ENCODE measurements at regions not wholly inside any gene's neighbourhood (a gene's known extent, or its start where the extent isn't known, plus 50 kb on each side); places are given as distances from the start of the nearest gene placed in this dataset.

- peak; percentile 31 for DNase-seq (ENCODE audit: extremely low spot score)
- no peak overlapping the region for H3K4me3 ChIP-seq
- 88% methylated on average over 1 of the region's 1 CpG for WGBS
- no peak overlapping the region for H3K27ac ChIP-seq (replicated peaks in 1 of 4)
- peaks cover 0 to 10% (median 8%) of the 10 kb centered on the region in 4 donors for H3K4me1 ChIP-seq
- TF ChIP-seq POLR2AphosphoS5 (IDR thresholded peaks at IDR 0.05) (no peak), POLR2A (IDR thresholded peaks at IDR 0.05; ENCODE audit: low read depth) (no peak), EP300 (IDR thresholded peaks at IDR 0.05) (no peak)
- TF ChIP-seq, protein P1, sequence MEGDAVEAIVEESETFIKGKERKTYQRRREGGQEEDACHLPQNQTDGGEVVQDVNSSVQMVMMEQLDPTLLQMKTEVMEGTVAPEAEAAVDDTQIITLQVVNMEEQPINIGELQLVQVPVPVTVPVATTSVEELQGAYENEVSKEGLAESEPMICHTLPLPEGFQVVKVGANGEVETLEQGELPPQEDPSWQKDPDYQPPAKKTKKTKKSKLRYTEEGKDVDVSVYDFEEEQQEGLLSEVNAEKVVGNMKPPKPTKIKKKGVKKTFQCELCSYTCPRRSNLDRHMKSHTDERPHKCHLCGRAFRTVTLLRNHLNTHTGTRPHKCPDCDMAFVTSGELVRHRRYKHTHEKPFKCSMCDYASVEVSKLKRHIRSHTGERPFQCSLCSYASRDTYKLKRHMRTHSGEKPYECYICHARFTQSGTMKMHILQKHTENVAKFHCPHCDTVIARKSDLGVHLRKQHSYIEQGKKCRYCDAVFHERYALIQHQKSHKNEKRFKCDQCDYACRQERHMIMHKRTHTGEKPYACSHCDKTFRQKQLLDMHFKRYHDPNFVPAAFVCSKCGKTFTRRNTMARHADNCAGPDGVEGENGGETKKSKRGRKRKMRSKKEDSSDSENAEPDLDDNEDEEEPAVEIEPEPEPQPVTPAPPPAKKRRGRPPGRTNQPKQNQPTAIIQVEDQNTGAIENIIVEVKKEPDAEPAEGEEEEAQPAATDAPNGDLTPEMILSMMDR (IDR thresholded peaks at IDR 0.05): no peak
- intact Hi-C loops (cut with DNase I): loop anchor here (10.0 kb wide), 1 partner anchor 141 kb away; no protein-coding TSS in a partner anchor
- H3K9me3 ChIP-seq: no peaks in the 10 kb centered on the region
- no peaks in the 10 kb centered on the region for H3K27me3 ChIP-seq
- no peaks in the 10 kb centered on the region for H3K36me3 ChIP-seq
Observed at GRCh38 chr9:88736136-88736637, 201.2 kb downstream of the NXNL2 start.

DNA sequence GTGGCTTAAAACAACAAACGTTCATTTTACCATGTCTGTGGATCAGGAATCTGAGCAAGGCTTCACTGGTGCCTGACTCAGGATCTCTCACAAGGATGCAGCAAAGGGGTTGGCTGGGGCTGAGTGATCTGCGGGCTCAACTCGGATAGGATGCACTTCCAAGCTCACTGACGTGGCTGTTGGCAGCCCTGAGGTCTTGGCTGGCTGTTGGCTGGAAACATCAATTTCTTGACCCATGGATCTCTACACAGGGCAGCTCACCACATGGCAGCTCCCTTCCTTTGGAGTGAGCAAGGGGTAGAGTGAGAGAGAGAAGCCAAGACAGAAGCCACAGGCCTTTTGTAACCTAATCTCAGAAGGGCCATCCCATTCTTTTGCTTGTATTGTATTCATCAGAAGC lies 202.1 kb downstream of the NXNL2 start:
- peaks cover 0 to 12% (median 9%) of the 10 kb centered on the region in 4 donors for H3K4me1 ChIP-seq
- no peaks in the 10 kb centered on the region for H3K9me3 ChIP-seq
- H3K27ac ChIP-seq (replicated peaks in 1 of 4): no peak overlapping the region
- no peak overlapping the region for H3K4me3 ChIP-seq
- no peaks in the 10 kb centered on the region for H3K27me3 ChIP-seq
- intact Hi-C loops (cut with DNase I): loop anchor here (10.0 kb wide), 1 partner anchor 142 kb away; no protein-coding TSS in a partner anchor
- WGBS: 93% methylated on average over 4 of the region's 4 CpGs
- no peak for TF ChIP-seq POLR2AphosphoS5 (IDR thresholded peaks at IDR 0.05)
- TF ChIP-seq POLR2A (IDR thresholded peaks at IDR 0.05; ENCODE audit: low read depth): no peak
- TF ChIP-seq EP300 (IDR thresholded peaks at IDR 0.05): no peak
- TF ChIP-seq, protein P1 (IDR thresholded peaks at IDR 0.05): no peak
- H3K36me3 ChIP-seq: no peaks in the 10 kb centered on the region
- no peak for DNase-seq (ENCODE audit: extremely low spot score)

DNA sequence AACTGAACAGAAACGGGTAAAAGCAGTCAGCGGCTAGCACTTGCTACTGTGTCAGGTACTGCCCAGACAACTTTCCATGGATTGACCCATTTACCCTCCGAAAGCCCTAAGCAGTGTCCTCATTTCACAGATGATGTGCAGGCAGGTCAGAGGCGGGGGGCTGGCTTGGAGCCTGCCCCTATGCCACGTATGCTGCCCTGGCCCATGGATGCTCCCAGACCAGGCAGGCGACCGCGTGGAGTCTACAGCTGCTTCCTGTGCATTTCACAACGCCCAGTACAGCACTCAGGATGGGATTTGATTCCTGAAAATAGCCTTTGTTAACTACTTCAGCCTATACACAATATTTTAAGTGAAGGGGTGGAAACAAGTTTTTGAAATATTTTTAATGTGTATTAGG lies 202.9 kb downstream of the NXNL2 start:
- Histone ChIP-seq H3K4me3 (no peak overlapping the region), H3K36me3 (no peaks in the 10 kb centered on the region), H3K27me3 (no peaks in the 10 kb centered on the region), H3K27ac (replicated peaks in 1 of 4) (no peak overlapping the region), H3K4me1 (peaks cover 2 to 20% (median 18%) of the 10 kb centered on the region in 4 donors), H3K9me3 (no peaks in the 10 kb centered on the region)
- intact Hi-C loops (cut with DNase I): loop anchor here (10.0 kb wide), 1 partner anchor 143 kb away; no protein-coding TSS in a partner anchor
- DNase-seq (ENCODE audit: extremely low spot score): peak; percentile 83
- 64% methylated on average over 8 of the region's 9 CpGs for WGBS
- no peak for TF ChIP-seq POLR2AphosphoS5 (IDR thresholded peaks at IDR 0.05)
- no peak for TF ChIP-seq EP300 (IDR thresholded peaks at IDR 0.05)
- TF ChIP-seq, protein P1 (IDR thresholded peaks at IDR 0.05): no peak
- TF ChIP-seq POLR2A (IDR thresholded peaks at IDR 0.05; ENCODE audit: low read depth): no peak

- peak; percentile 39 for DNase-seq (ENCODE audit: extremely low spot score)
- Histone ChIP-seq H3K4me1 (peaks cover 10 to 26% (median 24%) of the 10 kb centered on the region in 4 donors), H3K9me3 (no peaks in the 10 kb centered on the region), H3K27ac (replicated peaks in 1 of 4) (no peak overlapping the region), H3K27me3 (no peaks in the 10 kb centered on the region), H3K4me3 (no peak overlapping the region), H3K36me3 (no peaks in the 10 kb centered on the region)
- TF ChIP-seq POLR2AphosphoS5 (IDR thresholded peaks at IDR 0.05) (no peak), EP300 (IDR thresholded peaks at IDR 0.05) (no peak), POLR2A (IDR thresholded peaks at IDR 0.05; ENCODE audit: low read depth) (no peak)
- TF ChIP-seq, protein P1 (IDR thresholded peaks at IDR 0.05): no peak
- intact Hi-C loops (cut with DNase I): loop anchor here (10.0 kb wide), 1 partner anchor 144 kb away; no protein-coding TSS in a partner anchor
- WGBS: 79% methylated on average over 3 of the region's 3 CpGs
Observed at GRCh38 chr9:88738709-88739108, 203.7 kb downstream of the NXNL2 start.
